CD14-positive monocyte (primary cell): ENCODE measurements at regions not wholly inside any gene's neighbourhood (a gene's known extent, or its start where the extent isn't known, plus 50 kb on each side); places are given as distances from the start of the nearest gene placed in this dataset.

Experiments
- DNase-seq, 3 donors: peaks; one replicate each; pipeline ENCODE4 v3.0.0-alpha.2; 2011 to 2022
- H2AFZ ChIP-seq: 2 replicates; pipeline ENCODE4 v1.6.0; 2012; ENCODE audit warnings: mild to moderate bottlenecking, low read depth, low read length, inconsistent platforms; ENCODE audit not compliant: insufficient read depth, poor library complexity, severe bottlenecking
- H3K27ac ChIP-seq, 2 donors: 1 replicate in 1 of 2; 2 replicates in 1 of 2; pipeline ENCODE4 v1.5.1; 2012 to 2013; ENCODE audit warnings: low read length in 2 of 2, control low read depth in 1 of 2, inconsistent platforms in 1 of 2, low read depth in 1 of 2, mild to moderate bottlenecking in 1 of 2
- H3K27me3 ChIP-seq, 2 donors: one replicate each; pipeline versions ENCODE4 v1.6.0 to v1.6.1; 2011 to 2013; ENCODE audit warnings: low read length in 2 of 2; ENCODE audit not compliant: control insufficient read depth in 2 of 2, insufficient read depth in 2 of 2
- H3K36me3 ChIP-seq, 2 donors: replicated peaks in 1 of 2; 1 replicate in 1 of 2; 2 replicates in 1 of 2; pipeline versions ENCODE4 v1.5.1 to v1.6.1; 2012 to 2013; ENCODE audit warnings: low read length in 2 of 2, control low read depth in 1 of 2, inconsistent platforms in 1 of 2, mild to moderate bottlenecking in 1 of 2; ENCODE audit not compliant: insufficient read depth in 2 of 2, control insufficient read depth in 1 of 2
- H3K4me1 ChIP-seq, 2 donors: 1 replicate in 1 of 2; 2 replicates in 1 of 2; pipeline versions ENCODE4 v1.5.1 to v1.6.1; 2012 to 2013; ENCODE audit warnings: low read length in 2 of 2, control low read depth in 1 of 2, inconsistent platforms in 1 of 2, mild to moderate bottlenecking in 1 of 2, moderate library complexity in 1 of 2; ENCODE audit not compliant: insufficient read depth in 2 of 2, control insufficient read depth in 1 of 2
- H3K4me2 ChIP-seq: replicated peaks from 2 replicates; pipeline ENCODE3; 2012; ENCODE audit warnings: low read length, moderate library complexity, mild to moderate bottlenecking; ENCODE audit not compliant: poor library complexity, severe bottlenecking; ENCODE audit errors: extremely low read depth
- H3K4me3 ChIP-seq, 3 experiments: fragments of 200-600 bp in 1 of 3; sonication (generic) in 1 of 3; replicated peaks in 1 of 3; 1 replicate in 2 of 3; 2 replicates in 1 of 3; pipeline ENCODE4 v1.5.1; 2011 to 2013; ENCODE audit warnings: low read length in 3 of 3, mild to moderate bottlenecking in 3 of 3, control low read depth in 2 of 3, low read depth in 2 of 3, inconsistent platforms in 1 of 3, moderate library complexity in 1 of 3
- H3K79me2 ChIP-seq: 2 replicates; pipeline ENCODE4 v1.6.0; 2012; ENCODE audit warnings: mild to moderate bottlenecking, control low read depth, inconsistent platforms, low read length, moderate library complexity; ENCODE audit not compliant: insufficient read depth
- H3K9ac ChIP-seq: 2 replicates; pipeline ENCODE4 v1.6.0; 2017; ENCODE audit warnings: low read length, mild to moderate bottlenecking; ENCODE audit not compliant: insufficient read depth, poor library complexity, severe bottlenecking
- H3K9me3 ChIP-seq, 2 donors: replicated peaks in 1 of 2; 1 replicate in 1 of 2; 2 replicates in 1 of 2; pipeline versions ENCODE4 v1.5.1 to v1.6.1; 2012 to 2013; ENCODE audit warnings: low read length in 2 of 2, control low read depth in 1 of 2; ENCODE audit not compliant: control insufficient read depth in 1 of 2, insufficient read depth in 1 of 2
- H4K20me1 ChIP-seq: 2 replicates; pipeline ENCODE4 v1.6.0; 2012; ENCODE audit warnings: mild to moderate bottlenecking, low read length, control low read depth, moderate library complexity; ENCODE audit not compliant: insufficient read depth
- H3K27ac Mint-ChIP-seq, 7 donors: one replicate each; pipeline ENCODE4 v1.8.0; 2020; ENCODE audit warnings: mild to moderate bottlenecking in 7 of 7, mixed read lengths in 7 of 7, moderate library complexity in 6 of 7, inconsistent platforms in 2 of 7
- H3K27me3 Mint-ChIP-seq, 3 donors: one replicate each; pipeline ENCODE4 v1.8.0; 2021 to 2022; ENCODE audit warnings: low read depth in 3 of 3, mild to moderate bottlenecking in 3 of 3, mixed read lengths in 3 of 3, moderate library complexity in 3 of 3, inconsistent platforms in 1 of 3
- H3K36me3 Mint-ChIP-seq, 2 donors: one replicate each; pipeline ENCODE4 v1.8.0; 2020; ENCODE audit warnings: mixed read lengths in 2 of 2, inconsistent platforms in 1 of 2, mild to moderate bottlenecking in 1 of 2
- H3K4me1 Mint-ChIP-seq: one replicate; pipeline ENCODE4 v1.8.0; 2020; ENCODE audit warnings: mild to moderate bottlenecking, mixed read lengths
- H3K4me3 Mint-ChIP-seq, 2 donors: one replicate each; pipeline ENCODE4 v1.8.0; 2020; ENCODE audit warnings: mild to moderate bottlenecking in 2 of 2, mixed read lengths in 2 of 2, moderate library complexity in 1 of 2
- H3K9me3 Mint-ChIP-seq, 7 donors: one replicate each; pipeline ENCODE4 v1.8.0; 2020 to 2022; ENCODE audit warnings: mixed read lengths in 7 of 7, mild to moderate bottlenecking in 6 of 7, moderate library complexity in 6 of 7, inconsistent platforms in 2 of 7
- WGBS: methylation state at CpG from one replicate; pipeline ENCODE4 v1.1.5; 2013; ENCODE audit warnings: missing lambda C conversion rate; ENCODE audit not compliant: insufficient coverage; 5-methylcytosine and 5-hydroxymethylcytosine counted together
- intact Hi-C, 2 donors: fragments of 100-400 bp; cut with micrococcal nuclease; formaldehyde crosslinking; loops; one replicate each; pipeline versions ENCODE4 v1.15.0 to v1.15.1; 2023
- TF ChIP-seq, protein P1 (sequence below): fragments of 200-600 bp; IDR thresholded peaks from one replicate; pipeline ENCODE4 v1.8.0; 2022; ENCODE audit warnings: antibody characterized with exemption, mild to moderate bottlenecking

- Histone ChIP-seq H3K79me2 (no peaks in the 10 kb centered on the region), H3K36me3 (no peaks in the 10 kb centered on the region), H3K4me1 (no peaks in the 10 kb centered on the region), H3K27me3 (no peaks in the 10 kb centered on the region), H3K4me3 (no peak overlapping the region), H2AFZ (no peak overlapping the region), H3K27ac (no peak overlapping the region), H3K9me3 (no peaks in the 10 kb centered on the region), H3K4me2 (no peak overlapping the region), H3K9ac (no peak overlapping the region), H4K20me1 (no peaks in the 10 kb centered on the region)
- Mint-ChIP-seq H3K27ac (no peak overlapping the region), H3K4me3 (no peak overlapping the region), H3K27me3 (no peaks in the 10 kb centered on the region), H3K4me1 (no peaks in the 10 kb centered on the region), H3K36me3 (no peaks in the 10 kb centered on the region), H3K9me3 (no peaks in the 10 kb centered on the region)
- TF ChIP-seq, protein P1, sequence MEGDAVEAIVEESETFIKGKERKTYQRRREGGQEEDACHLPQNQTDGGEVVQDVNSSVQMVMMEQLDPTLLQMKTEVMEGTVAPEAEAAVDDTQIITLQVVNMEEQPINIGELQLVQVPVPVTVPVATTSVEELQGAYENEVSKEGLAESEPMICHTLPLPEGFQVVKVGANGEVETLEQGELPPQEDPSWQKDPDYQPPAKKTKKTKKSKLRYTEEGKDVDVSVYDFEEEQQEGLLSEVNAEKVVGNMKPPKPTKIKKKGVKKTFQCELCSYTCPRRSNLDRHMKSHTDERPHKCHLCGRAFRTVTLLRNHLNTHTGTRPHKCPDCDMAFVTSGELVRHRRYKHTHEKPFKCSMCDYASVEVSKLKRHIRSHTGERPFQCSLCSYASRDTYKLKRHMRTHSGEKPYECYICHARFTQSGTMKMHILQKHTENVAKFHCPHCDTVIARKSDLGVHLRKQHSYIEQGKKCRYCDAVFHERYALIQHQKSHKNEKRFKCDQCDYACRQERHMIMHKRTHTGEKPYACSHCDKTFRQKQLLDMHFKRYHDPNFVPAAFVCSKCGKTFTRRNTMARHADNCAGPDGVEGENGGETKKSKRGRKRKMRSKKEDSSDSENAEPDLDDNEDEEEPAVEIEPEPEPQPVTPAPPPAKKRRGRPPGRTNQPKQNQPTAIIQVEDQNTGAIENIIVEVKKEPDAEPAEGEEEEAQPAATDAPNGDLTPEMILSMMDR = peak; percentile 17
- 60% methylated on average over 2 of the region's 7 CpGs for WGBS
- intact Hi-C loops = no loop called here
- DNase-seq = no peak
Observed at GRCh38 chr12:85575120-85576096, 260.8 kb downstream of the RASSF9 start.

GRCh38 chr12:85580562-85581168 lies 255.5 kb downstream of the RASSF9 start:
- Histone ChIP-seq H3K27me3 (no peaks in the 10 kb centered on the region), H3K4me1 (no peaks in the 10 kb centered on the region), H4K20me1 (no peaks in the 10 kb centered on the region), H3K79me2 (no peaks in the 10 kb centered on the region), H3K36me3 (no peaks in the 10 kb centered on the region), H3K9me3 (no peaks in the 10 kb centered on the region), H3K4me2 (no peak overlapping the region), H2AFZ (no peak overlapping the region), H3K9ac (no peak overlapping the region), H3K27ac (no peak overlapping the region), H3K4me3 (no peak overlapping the region)
- WGBS = no CpG with 5 or more reads among the region's 3 CpGs
- intact Hi-C loops = no loop called here
- no peaks in the 10 kb centered on the region for H3K9me3 Mint-ChIP-seq
- H3K36me3 Mint-ChIP-seq = no peaks in the 10 kb centered on the region
- no peak for DNase-seq
- H3K4me1 Mint-ChIP-seq = no peaks in the 10 kb centered on the region
- TF ChIP-seq, protein P1 = no peak
- H3K27ac Mint-ChIP-seq = no peak overlapping the region
- no peak overlapping the region for H3K4me3 Mint-ChIP-seq
- no peaks in the 10 kb centered on the region for H3K27me3 Mint-ChIP-seq
